Neural progenitor cell (in vitro differentiated cells): ENCODE measurements at regions not wholly inside any gene's neighbourhood (a gene's known extent, or its start where the extent isn't known, plus 50 kb on each side); places are given as distances from the start of the nearest gene placed in this dataset.
A peak's percentile ranks its signal among the peaks of the same experiment; 100 is the strongest.

Experiments used
- DNase-seq: peaks from one replicate; pipeline ENCODE4 v3.0.0-alpha.2; 2016; ENCODE audit warnings: low spot score
- H2AFZ ChIP-seq: fragments of 200-600 bp; sonication (generic); replicated peaks from 2 replicates; pipeline ENCODE4 v1.6.1; 2016; ENCODE audit warnings: antibody characterized with exemption
- H3F3A ChIP-seq: fragments of 200-600 bp; sonication (generic); 2 replicates; pipeline ENCODE4 v1.6.1; 2016; ENCODE audit warnings: antibody characterized with exemption, low read depth
- H3K27ac ChIP-seq: fragments of 200-600 bp; sonication (generic); 2 replicates; pipeline ENCODE4 v1.5.1; 2016; ENCODE audit warnings: mild to moderate bottlenecking
- H3K27me3 ChIP-seq: fragments of 200-600 bp; sonication (generic); 2 replicates; pipeline ENCODE4 v1.6.1; 2016; ENCODE audit warnings: mild to moderate bottlenecking, moderate library complexity
- H3K36me3 ChIP-seq: fragments of 200-600 bp; sonication (generic); 2 replicates; pipeline ENCODE4 v1.5.1; 2016
- H3K4me1 ChIP-seq: fragments of 200-600 bp; sonication (generic); 2 replicates; pipeline ENCODE4 v1.6.1; 2016; ENCODE audit warnings: mixed run types
- H3K4me2 ChIP-seq: fragments of 200-600 bp; sonication (generic); 2 replicates; pipeline ENCODE4 v1.6.1; 2016
- H3K4me3 ChIP-seq: fragments of 200-600 bp; sonication (generic); 2 replicates; pipeline ENCODE4 v1.5.1; 2016
- H3K79me2 ChIP-seq: fragments of 200-600 bp; sonication (generic); 2 replicates; pipeline ENCODE4 v1.6.1; 2016; ENCODE audit warnings: low read depth
- H3K9ac ChIP-seq: fragments of 200-600 bp; sonication (generic); 2 replicates; pipeline ENCODE4 v1.6.1; 2016
- H3K9me3 ChIP-seq: fragments of 200-600 bp; sonication (generic); 2 replicates; pipeline ENCODE4 v1.5.1; 2016; ENCODE audit warnings: low read depth
- H4K20me1 ChIP-seq: fragments of 200-600 bp; sonication (generic); 2 replicates; pipeline ENCODE4 v1.6.1; 2016; ENCODE audit warnings: low read depth
- H3K27ac Mint-ChIP-seq: 3 replicates; pipeline ENCODE4 v1.8.0; 2021; ENCODE audit warnings: mixed read lengths
- H3K27me3 Mint-ChIP-seq: 2 replicates; pipeline ENCODE4 v1.8.0; 2022; ENCODE audit warnings: low read depth, mild to moderate bottlenecking, inconsistent platforms, moderate library complexity, mixed read lengths; ENCODE audit not compliant: insufficient read depth
- H3K36me3 Mint-ChIP-seq: 3 replicates; pipeline ENCODE4 v1.8.0; 2021; ENCODE audit warnings: mixed read lengths
- H3K4me1 Mint-ChIP-seq: 3 replicates; pipeline ENCODE4 v1.8.0; 2021; ENCODE audit warnings: mixed read lengths
- H3K4me3 Mint-ChIP-seq: 3 replicates; pipeline ENCODE4 v1.8.0; 2021; ENCODE audit warnings: mild to moderate bottlenecking, moderate library complexity, mixed read lengths
- H3K9me3 Mint-ChIP-seq: 3 replicates; pipeline ENCODE4 v1.8.0; 2020; ENCODE audit warnings: mixed read lengths
- CTCF ChIP-seq: fragments of 200-600 bp; sonication (generic); IDR thresholded peaks from 2 replicates; pipeline ENCODE4 v1.5.1; 2017; ENCODE audit warnings: antibody characterized with exemption, mild to moderate bottlenecking
- EZH2 ChIP-seq: fragments of 200-600 bp; sonication (generic); IDR thresholded peaks from 2 replicates; pipeline ENCODE4 v1.6.1; 2017; ENCODE audit warnings: antibody characterized with exemption, mild to moderate bottlenecking, moderate library complexity
- EZH2phosphoT487 ChIP-seq: fragments of 200-600 bp; sonication (generic); IDR thresholded peaks from 2 replicates; pipeline ENCODE4 v1.6.1; 2017; ENCODE audit warnings: antibody characterized with exemption

GRCh38 chr4:123976285-123976684 is 579.7 kb downstream of the SPRY1 start:
- Mint-ChIP-seq H3K27me3 (no peaks in the 10 kb centered on the region), H3K4me1 (peaks cover 39% of the 10 kb centered on the region), H3K27ac (peak overlapping the region; percentile 89), H3K4me3 (peak overlapping the region; percentile 22), H3K36me3 (peaks cover 20% of the 10 kb centered on the region), H3K9me3 (peaks cover 58% of the 10 kb centered on the region)
- Histone ChIP-seq H3F3A (peaks cover 27% of the 10 kb centered on the region), H3K27me3 (no peaks in the 10 kb centered on the region), H3K79me2 (no peaks in the 10 kb centered on the region), H2AFZ (no peak overlapping the region), H4K20me1 (no peaks in the 10 kb centered on the region), H3K4me2 (peak overlapping the region; percentile 56), H3K4me1 (peaks cover 28% of the 10 kb centered on the region), H3K36me3 (peaks cover 11% of the 10 kb centered on the region), H3K27ac (peak overlapping the region; percentile 81), H3K9ac (no peak overlapping the region), H3K9me3 (peaks cover 15% of the 10 kb centered on the region), H3K4me3 (no peak overlapping the region)
- TF ChIP-seq EZH2 (no peak), EZH2phosphoT487 (no peak), CTCF (no peak)
- DNase-seq: peak; percentile 65

GRCh38 chr4:123976819-123977218 is 580.2 kb downstream of the SPRY1 start:
- no peaks in the 10 kb centered on the region for H3K27me3 Mint-ChIP-seq
- H2AFZ ChIP-seq: no peak overlapping the region
- H3K9ac ChIP-seq: no peak overlapping the region
- no peak for TF ChIP-seq EZH2
- TF ChIP-seq CTCF: no peak
- TF ChIP-seq EZH2phosphoT487: no peak
- no peaks in the 10 kb centered on the region for H3K27me3 ChIP-seq
- DNase-seq: no peak
- H3K4me1 ChIP-seq: peaks cover 28% of the 10 kb centered on the region
- H3K27ac ChIP-seq: peak overlapping the region; percentile 81
- H3K36me3 Mint-ChIP-seq: peaks cover 20% of the 10 kb centered on the region
- no peaks in the 10 kb centered on the region for H3K79me2 ChIP-seq
- H3K4me3 Mint-ChIP-seq: no peak overlapping the region
- peaks cover 27% of the 10 kb centered on the region for H3F3A ChIP-seq
- no peak overlapping the region for H3K4me3 ChIP-seq
- H4K20me1 ChIP-seq: no peaks in the 10 kb centered on the region
- H3K9me3 Mint-ChIP-seq: peaks cover 58% of the 10 kb centered on the region
- H3K4me1 Mint-ChIP-seq: peaks cover 39% of the 10 kb centered on the region
- H3K9me3 ChIP-seq: peaks cover 15% of the 10 kb centered on the region
- H3K27ac Mint-ChIP-seq: peak overlapping the region; percentile 89
- H3K4me2 ChIP-seq: peak overlapping the region; percentile 56
- peaks cover 11% of the 10 kb centered on the region for H3K36me3 ChIP-seq

GRCh38 chr4:123977641-123978081 is 581.1 kb downstream of the SPRY1 start:
- peak overlapping the region; percentile 81 for H3K27ac ChIP-seq
- no peak overlapping the region for H3K9ac ChIP-seq
- peaks cover 11% of the 10 kb centered on the region for H3K36me3 ChIP-seq
- peaks cover 28% of the 10 kb centered on the region for H3K4me1 ChIP-seq
- Mint-ChIP-seq H3K27me3 (no peaks in the 10 kb centered on the region), H3K4me3 (no peak overlapping the region), H3K9me3 (peaks cover 58% of the 10 kb centered on the region), H3K4me1 (peaks cover 39% of the 10 kb centered on the region), H3K36me3 (peaks cover 20% of the 10 kb centered on the region), H3K27ac (peak overlapping the region; percentile 91)
- peaks cover 15% of the 10 kb centered on the region for H3K9me3 ChIP-seq
- peak; percentile 64 for DNase-seq
- peak overlapping the region; percentile 56 for H3K4me2 ChIP-seq
- no peak for TF ChIP-seq EZH2phosphoT487
- no peak for TF ChIP-seq EZH2
- peaks cover 27% of the 10 kb centered on the region for H3F3A ChIP-seq
- no peaks in the 10 kb centered on the region for H3K79me2 ChIP-seq
- H3K4me3 ChIP-seq: no peak overlapping the region
- H3K27me3 ChIP-seq: no peaks in the 10 kb centered on the region
- H2AFZ ChIP-seq: no peak overlapping the region
- no peaks in the 10 kb centered on the region for H4K20me1 ChIP-seq

- Histone ChIP-seq H3K79me2 (no peaks in the 10 kb centered on the region), H3K4me1 (peaks cover 28% of the 10 kb centered on the region), H3K9ac (no peak overlapping the region), H4K20me1 (no peaks in the 10 kb centered on the region), H3K4me3 (no peak overlapping the region), H3K36me3 (peaks cover 11% of the 10 kb centered on the region), H3K4me2 (no peak overlapping the region), H3K9me3 (peaks cover 15% of the 10 kb centered on the region), H2AFZ (no peak overlapping the region), H3F3A (peaks cover 27% of the 10 kb centered on the region), H3K27me3 (no peaks in the 10 kb centered on the region), H3K27ac (no peak overlapping the region)
- H3K36me3 Mint-ChIP-seq: peaks cover 19% of the 10 kb centered on the region
- DNase-seq: no peak
- H3K4me1 Mint-ChIP-seq: peaks cover 39% of the 10 kb centered on the region
- peaks cover 55% of the 10 kb centered on the region for H3K9me3 Mint-ChIP-seq
- no peaks in the 10 kb centered on the region for H3K27me3 Mint-ChIP-seq
- H3K27ac Mint-ChIP-seq: no peak overlapping the region
- H3K4me3 Mint-ChIP-seq: no peak overlapping the region
- no peak for TF ChIP-seq EZH2phosphoT487
- TF ChIP-seq EZH2: no peak
- TF ChIP-seq CTCF: no peak
Observed at GRCh38 chr4:123978637-123979036, 582.0 kb downstream of the SPRY1 start.
